ENCODE measurements at regions not wholly inside any gene's neighbourhood (a gene's known extent, or its start where the extent isn't known, plus 50 kb on each side); places are given as distances from the start of the nearest gene placed in this dataset.

GRCh38 chr6:9409126-9409525, 973.8 kb upstream of the SLC35B3 start:
- intact Hi-C loops (cut with DNase I; ENCODE audit: low total_unique reads), result no loop called here
- H3K4me3 ChIP-seq, result no peak overlapping the region
- 69 to 78% (median 73%) methylated on average over 2 of the region's 2 CpGs for WGBS, 5 donors
- H3K27me3 ChIP-seq (replicated peaks in 1 of 7), result no peaks in the 10 kb centered on the region
- H3K4me1 ChIP-seq, result no peaks in the 10 kb centered on the region
- no peak overlapping the region for H3K27ac ChIP-seq
- no peaks in the 10 kb centered on the region for H3K9me3 ChIP-seq
- no peaks in the 10 kb centered on the region for H3K36me3 ChIP-seq
- DNase-seq, result no peak
- no peak for TF ChIP-seq CTCF (IDR thresholded peaks at IDR 0.05 in 8 of 11, conservative IDR thresholded peaks at IDR 0.05 in 3 of 11)
- no peak for TF ChIP-seq POLR2A (IDR thresholded peaks at IDR 0.05)
- TF ChIP-seq POLR2AphosphoS5 (IDR thresholded peaks at IDR 0.05), result no peak

- Histone ChIP-seq H3K27me3 (replicated peaks in 1 of 7) (no peaks in the 10 kb centered on the region), H3K4me3 (no peak overlapping the region), H3K36me3 (no peaks in the 10 kb centered on the region), H3K27ac (no peak overlapping the region), H3K4me1 (no peaks in the 10 kb centered on the region), H3K9me3 (no peaks in the 10 kb centered on the region)
- no peak for TF ChIP-seq POLR2A (IDR thresholded peaks at IDR 0.05)
- no peak for TF ChIP-seq POLR2AphosphoS5 (IDR thresholded peaks at IDR 0.05)
- TF ChIP-seq CTCF (IDR thresholded peaks at IDR 0.05 in 8 of 11, conservative IDR thresholded peaks at IDR 0.05 in 3 of 11), result no peak
- WGBS, 5 donors, result 87 to 97% (median 91%) methylated on average over 2 of the region's 2 CpGs
- intact Hi-C loops (cut with DNase I; ENCODE audit: low total_unique reads), result no loop called here
- DNase-seq, result no peak
Measured at GRCh38 chr6:9408402-9409117, 973.2 kb upstream of the SLC35B3 start.

- Histone ChIP-seq H3K9me3 (no peaks in the 10 kb centered on the region), H3K27ac (no peak overlapping the region), H3K36me3 (no peaks in the 10 kb centered on the region), H3K4me3 (no peak overlapping the region), H3K27me3 (replicated peaks in 1 of 7) (no peaks in the 10 kb centered on the region), H3K4me1 (no peaks in the 10 kb centered on the region)
- intact Hi-C loops (cut with DNase I; ENCODE audit: low total_unique reads), result no loop called here
- TF ChIP-seq POLR2AphosphoS5 (IDR thresholded peaks at IDR 0.05), result no peak
- no peak for TF ChIP-seq POLR2A (IDR thresholded peaks at IDR 0.05)
- no peak for TF ChIP-seq CTCF (IDR thresholded peaks at IDR 0.05 in 8 of 11, conservative IDR thresholded peaks at IDR 0.05 in 3 of 11)
- no peak for DNase-seq
- 54 to 68% (median 56%) methylated on average over 7 of the region's 7 CpGs for WGBS, 5 donors
Measured at GRCh38 chr6:9405825-9406224, 970.5 kb upstream of the SLC35B3 start.

- Histone ChIP-seq H3K27me3 (replicated peaks in 1 of 7) (no peaks in the 10 kb centered on the region), H3K27ac (no peak overlapping the region), H3K4me3 (no peak overlapping the region), H3K4me1 (no peaks in the 10 kb centered on the region), H3K9me3 (no peaks in the 10 kb centered on the region), H3K36me3 (no peaks in the 10 kb centered on the region)
- intact Hi-C loops (cut with DNase I; ENCODE audit: low total_unique reads), result no loop called here
- 90 to 96% (median 92%) methylated on average over 6 of the region's 6 CpGs for WGBS, 5 donors
- DNase-seq, result no peak
- TF ChIP-seq CTCF (IDR thresholded peaks at IDR 0.05 in 8 of 11, conservative IDR thresholded peaks at IDR 0.05 in 3 of 11) (no peak), POLR2AphosphoS5 (IDR thresholded peaks at IDR 0.05) (no peak), POLR2A (IDR thresholded peaks at IDR 0.05) (no peak)
Measured at GRCh38 chr6:9405369-9405768, 970.0 kb upstream of the SLC35B3 start.

Data from spleen (tissue), 11 donors.